NB4 (cell line): ENCODE measurements at regions not wholly inside any gene's neighbourhood (a gene's known extent, or its start where the extent isn't known, plus 50 kb on each side); places are given as distances from the start of the nearest gene placed in this dataset.

Experiments
- DNase-seq: peaks from one replicate; pipeline ENCODE4 v3.0.0; 2010; ENCODE audit warnings: low read depth
- H3K4me3 ChIP-seq: one replicate; pipeline ENCODE4 v1.5.1; 2011; ENCODE audit warnings: mild to moderate bottlenecking, low read depth, low read length, moderate library complexity
- MAX ChIP-seq: IDR thresholded peaks from 2 replicates; pipeline ENCODE4 v1.6.1; 2011; ENCODE audit warnings: low read depth, low read length
- MYC ChIP-seq: IDR thresholded peaks from 2 replicates; pipeline ENCODE4 v1.6.1; 2011; ENCODE audit warnings: low read depth, low read length
- POLR2A ChIP-seq: IDR thresholded peaks from 2 replicates; pipeline ENCODE4 v1.6.1; 2011; ENCODE audit warnings: mild to moderate bottlenecking; ENCODE audit not compliant: insufficient read length; ENCODE audit errors: extremely low read depth
- TF ChIP-seq, protein P1 (sequence below): IDR thresholded peaks from one replicate; pipeline ENCODE4 v1.5.1; 2012; ENCODE audit warnings: low read depth, low read length

- DNase-seq, result no peak
- TF ChIP-seq, protein P1, sequence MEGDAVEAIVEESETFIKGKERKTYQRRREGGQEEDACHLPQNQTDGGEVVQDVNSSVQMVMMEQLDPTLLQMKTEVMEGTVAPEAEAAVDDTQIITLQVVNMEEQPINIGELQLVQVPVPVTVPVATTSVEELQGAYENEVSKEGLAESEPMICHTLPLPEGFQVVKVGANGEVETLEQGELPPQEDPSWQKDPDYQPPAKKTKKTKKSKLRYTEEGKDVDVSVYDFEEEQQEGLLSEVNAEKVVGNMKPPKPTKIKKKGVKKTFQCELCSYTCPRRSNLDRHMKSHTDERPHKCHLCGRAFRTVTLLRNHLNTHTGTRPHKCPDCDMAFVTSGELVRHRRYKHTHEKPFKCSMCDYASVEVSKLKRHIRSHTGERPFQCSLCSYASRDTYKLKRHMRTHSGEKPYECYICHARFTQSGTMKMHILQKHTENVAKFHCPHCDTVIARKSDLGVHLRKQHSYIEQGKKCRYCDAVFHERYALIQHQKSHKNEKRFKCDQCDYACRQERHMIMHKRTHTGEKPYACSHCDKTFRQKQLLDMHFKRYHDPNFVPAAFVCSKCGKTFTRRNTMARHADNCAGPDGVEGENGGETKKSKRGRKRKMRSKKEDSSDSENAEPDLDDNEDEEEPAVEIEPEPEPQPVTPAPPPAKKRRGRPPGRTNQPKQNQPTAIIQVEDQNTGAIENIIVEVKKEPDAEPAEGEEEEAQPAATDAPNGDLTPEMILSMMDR, result no peak
- TF ChIP-seq MAX, result no peak
- TF ChIP-seq POLR2A, result no peak
- no peak for TF ChIP-seq MYC
- H3K4me3 ChIP-seq, result no peak overlapping the region
Measured at GRCh38 chr10:125359401-125359800, 199.0 kb upstream of the CTBP2 start.

DNA sequence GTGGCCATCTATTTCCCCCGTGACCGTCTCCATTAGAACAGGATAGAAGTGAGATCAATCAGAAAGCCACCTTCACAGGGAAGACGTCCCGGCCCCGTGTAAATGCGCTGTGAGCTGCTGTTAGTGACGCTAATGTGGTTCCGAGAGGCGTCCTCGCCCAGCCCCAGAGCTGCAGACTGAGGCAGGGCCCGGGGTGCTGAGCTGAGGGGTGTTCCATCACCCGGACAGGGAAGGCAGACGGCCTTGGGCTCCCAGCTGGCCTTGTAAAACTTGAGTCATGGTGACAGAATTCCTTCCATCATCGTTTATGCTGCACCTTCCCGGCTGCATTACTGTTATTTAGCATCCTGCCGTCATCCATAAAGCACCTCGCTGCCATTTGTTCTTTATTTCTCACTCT is 195.3 kb upstream of the CTBP2 start:
- DNase-seq, result no peak
- H3K4me3 ChIP-seq, result no peak overlapping the region
- no peak for TF ChIP-seq MAX

- TF ChIP-seq MAX, result no peak
- TF ChIP-seq MYC, result no peak
- TF ChIP-seq, protein P1, result no peak
- TF ChIP-seq POLR2A, result no peak
Measured at GRCh38 chr10:125350519-125350918, 190.2 kb upstream of the CTBP2 start.

DNA sequence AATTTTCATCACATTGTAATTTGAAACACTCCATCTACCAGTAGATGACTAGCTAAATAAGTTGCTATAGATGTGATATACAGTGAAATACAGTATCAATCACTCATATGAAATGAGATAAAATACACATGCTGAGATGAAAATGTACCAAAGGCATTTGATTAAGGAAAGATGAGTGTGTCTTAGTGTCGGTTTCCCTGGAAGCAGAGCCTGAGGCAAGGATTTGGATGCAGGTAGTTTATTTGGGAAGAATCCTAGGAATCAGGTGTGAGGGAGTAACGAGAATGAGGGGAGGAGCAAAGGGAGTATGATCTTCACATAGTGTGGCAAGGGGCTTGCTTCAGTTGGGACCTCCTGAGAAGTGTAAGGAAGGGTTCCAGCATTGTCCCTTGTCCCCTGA is 188.2 kb upstream of the CTBP2 start:
- TF ChIP-seq MAX (no peak), MYC (no peak), POLR2A (no peak)
- TF ChIP-seq, protein P1, result no peak
- DNase-seq, result no peak
- H3K4me3 ChIP-seq, result no peak overlapping the region

More at GRCh38 chr10:125350519-125350918, 190.2 kb upstream of the CTBP2 start:
- H3K4me3 ChIP-seq, result no peak overlapping the region
- no peak for DNase-seq

DNA sequence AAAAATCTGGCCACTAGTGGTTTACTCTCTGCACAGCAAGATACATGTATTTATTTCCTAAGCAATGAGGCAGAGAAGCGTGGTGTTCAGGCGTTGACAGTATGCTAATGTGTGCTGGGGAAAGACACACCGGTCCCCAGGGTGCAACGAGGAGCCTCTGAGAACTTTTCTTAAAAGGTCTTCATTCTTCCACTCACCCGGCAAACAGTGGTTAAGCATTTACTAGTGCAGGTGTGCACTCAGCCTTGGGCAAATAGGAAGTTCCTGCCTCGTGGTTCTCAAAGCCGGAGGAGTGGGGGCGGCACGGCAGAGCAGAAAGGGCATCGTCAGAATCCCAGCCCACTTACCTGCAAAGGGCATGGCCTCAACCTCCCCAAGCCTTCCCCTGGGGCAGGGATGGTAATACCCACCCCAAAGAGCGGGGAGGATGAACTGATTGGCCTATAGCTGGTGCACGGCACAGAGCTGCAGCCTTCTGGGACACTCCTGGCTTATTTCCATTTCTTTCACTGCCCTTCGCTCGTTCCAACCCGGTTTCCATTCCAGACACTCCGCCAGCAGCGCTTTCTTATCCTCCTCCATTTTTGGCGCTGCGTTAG is 184.3 kb upstream of the CTBP2 start:
- H3K4me3 ChIP-seq, result no peak overlapping the region
- no peak for DNase-seq
- TF ChIP-seq POLR2A (no peak), MAX (no peak), MYC (no peak)
- TF ChIP-seq, protein P1, result no peak

DNA sequence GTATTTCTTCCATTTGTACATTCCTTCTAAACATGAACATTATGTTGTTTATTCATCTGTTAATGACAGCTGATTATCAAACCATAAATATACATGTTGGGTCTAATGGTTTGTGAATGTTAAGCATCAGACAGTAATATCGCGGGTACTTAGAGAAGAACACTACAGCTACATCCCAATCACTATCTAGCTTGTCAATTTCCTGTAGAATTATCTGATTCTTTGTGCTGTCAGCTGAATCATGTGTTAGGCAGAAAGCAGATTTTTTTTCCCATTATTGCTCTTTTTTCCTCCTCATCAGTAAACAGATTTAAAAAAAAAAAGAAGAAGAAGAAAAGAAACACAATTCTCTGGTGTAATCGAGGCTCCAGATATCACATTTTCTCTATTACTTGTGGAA is 183.6 kb upstream of the CTBP2 start:
- no peak overlapping the region for H3K4me3 ChIP-seq
- no peak for DNase-seq
- TF ChIP-seq MAX (no peak), POLR2A (no peak), MYC (no peak)
- TF ChIP-seq, protein P1, result no peak
